NCI-H2227 (cell line): ENCODE measurements at regions not wholly inside any gene's neighbourhood (a gene's known extent, or its start where the extent isn't known, plus 50 kb on each side); places are given as distances from the start of the nearest gene placed in this dataset.

ENCODE experiments used
- DNase-seq: peaks from one replicate; lab custom pipeline; 2025; ENCODE audit not compliant: unreplicated experiment; lab: John Stamatoyannopoulos, UW

DNA sequence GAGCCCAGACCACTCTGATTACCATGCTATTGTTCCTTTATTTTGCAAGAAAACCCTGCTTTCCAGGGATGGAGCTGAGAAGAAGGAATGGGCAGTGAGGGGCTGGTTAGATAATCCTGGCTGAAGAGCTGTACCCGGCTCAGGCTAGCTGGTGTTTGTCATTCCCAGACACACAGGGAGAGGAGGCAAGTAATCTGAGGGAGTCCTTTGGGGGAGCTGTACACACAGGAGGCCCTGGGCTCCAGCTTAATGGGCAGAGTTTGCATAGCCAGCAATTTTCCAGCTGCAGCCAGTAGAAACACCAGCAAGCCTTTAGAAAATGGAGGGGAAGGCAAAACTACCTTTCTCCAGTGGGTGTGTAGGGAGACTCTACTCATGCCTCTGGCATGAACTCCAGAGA, 259.3 kb downstream of the SOX11 start:
- no peak for DNase-seq

DNA sequence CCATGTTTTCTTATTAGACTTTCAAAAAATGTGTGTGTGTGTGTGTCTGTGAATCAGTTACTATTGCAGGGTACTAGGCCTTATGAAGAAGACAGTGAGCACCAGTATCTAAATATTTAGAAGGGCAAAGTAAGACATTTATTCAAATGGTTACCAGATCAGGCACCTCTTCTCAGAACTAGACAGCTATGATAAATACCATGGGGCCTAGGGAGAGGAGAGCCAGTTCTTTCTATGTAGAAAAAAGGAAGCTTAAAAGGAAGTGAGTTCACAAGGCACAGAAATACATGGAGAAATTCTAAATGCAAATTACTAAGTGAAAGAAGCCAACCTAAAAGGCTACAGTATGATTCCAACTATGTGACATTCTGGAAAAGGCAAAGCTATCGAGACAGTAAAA, 261.3 kb downstream of the SOX11 start:
- no peak for DNase-seq

DNA sequence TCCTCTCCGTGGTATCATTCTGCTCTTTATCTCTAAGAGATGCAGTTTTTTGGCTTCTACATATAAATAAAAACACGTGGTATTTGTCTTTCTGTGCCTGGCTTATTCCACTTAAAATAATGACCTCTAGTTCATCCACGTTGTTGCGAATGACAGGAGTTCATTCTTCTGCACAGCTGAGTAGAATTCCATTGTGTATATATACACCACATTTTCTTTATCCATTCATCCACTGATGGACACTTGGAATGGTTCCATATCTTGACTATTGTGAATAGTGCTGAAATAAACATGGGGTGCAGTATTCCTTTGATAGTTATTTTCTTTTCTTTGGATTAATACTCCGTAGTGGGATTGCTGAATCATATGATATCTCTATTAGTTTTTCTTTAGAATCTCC, 262.3 kb downstream of the SOX11 start:
- no peak for DNase-seq

DNA sequence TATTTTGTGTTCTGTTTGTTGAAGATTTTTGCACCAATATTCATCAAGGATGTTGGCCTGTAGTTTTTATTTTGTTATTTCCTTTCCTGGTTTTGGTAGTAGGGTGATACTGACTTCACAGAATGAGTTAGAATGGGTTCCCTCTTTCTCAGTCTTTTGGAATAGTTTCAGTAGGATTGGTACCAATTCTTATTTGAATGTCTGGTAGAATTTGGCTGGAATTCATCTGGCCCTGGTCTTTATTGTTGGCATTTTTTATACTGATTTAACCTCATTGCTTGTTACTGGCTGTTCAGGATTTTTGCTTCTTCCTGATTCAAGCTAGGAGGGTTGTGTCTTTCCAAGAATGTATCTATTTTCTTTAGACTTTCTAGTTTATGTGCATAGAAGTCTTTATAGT, 263.7 kb downstream of the SOX11 start:
- DNase-seq: no peak

DNA sequence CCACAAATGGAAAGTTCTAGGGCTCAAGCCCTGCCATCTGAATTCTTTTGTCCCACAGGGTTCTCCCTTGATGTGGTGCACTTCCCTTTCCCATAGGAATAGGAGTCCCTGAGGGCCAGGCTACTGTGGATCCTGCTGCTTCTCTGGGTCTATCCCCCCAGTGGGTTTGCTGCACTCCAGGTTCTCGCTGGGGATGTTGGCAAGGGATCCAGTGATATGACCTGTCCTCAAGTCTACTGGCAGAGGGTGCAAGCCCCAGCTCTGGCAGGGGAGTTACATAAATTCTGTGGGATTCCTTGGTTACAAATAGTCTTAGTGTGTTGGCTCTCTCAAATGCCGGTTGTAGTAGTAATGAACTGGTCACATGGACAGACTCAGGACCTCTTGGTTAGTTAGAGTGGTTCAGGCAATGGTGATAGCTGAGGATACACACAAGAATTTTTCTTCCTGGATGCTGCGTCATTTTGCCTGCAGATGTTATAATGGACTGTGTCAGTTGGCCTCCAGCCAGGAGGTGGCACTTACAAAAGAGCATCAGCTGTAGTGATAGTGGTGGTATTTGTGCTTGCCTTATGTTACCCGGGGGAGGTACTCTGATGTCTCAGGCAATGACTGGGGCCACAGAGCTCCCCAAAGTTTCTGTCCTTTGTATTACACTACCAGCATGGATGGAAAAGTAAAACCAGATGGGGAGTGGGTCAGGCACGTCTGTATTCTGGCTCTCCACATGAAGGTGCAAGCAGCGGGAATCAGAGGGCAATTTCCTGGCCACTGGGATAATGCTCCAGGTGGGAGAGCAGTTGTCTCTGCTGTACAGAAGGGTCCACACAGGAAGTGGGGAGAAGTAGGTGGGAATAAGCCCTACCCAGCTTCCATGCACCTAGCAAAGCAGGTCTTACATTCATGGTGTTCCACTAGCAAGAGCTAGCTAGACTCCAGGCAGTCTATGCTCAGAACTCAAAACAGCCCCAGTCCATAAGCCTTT, 267.9 kb downstream of the SOX11 start:
- DNase-seq: no peak

DNA sequence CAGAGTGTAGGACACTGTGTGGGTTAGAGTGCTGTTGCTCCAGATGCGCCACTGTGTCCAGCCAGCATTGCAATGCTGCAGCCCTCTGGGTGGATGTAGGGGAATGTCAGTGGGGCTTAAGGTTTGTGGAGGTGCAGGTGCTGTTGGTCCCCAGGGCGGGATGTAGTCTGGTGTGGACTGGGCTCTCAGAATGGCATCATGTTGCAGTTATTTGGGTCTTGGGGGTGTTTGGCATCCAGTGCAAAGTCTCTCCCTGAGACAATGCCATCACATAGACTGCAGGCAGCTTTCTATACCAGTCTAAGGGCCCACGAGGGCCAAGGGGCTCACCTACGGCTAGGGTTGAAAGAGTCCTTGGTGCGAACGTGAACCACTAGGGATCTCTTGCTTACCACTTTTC, 275.3 kb downstream of the SOX11 start:
- DNase-seq: no peak

DNA sequence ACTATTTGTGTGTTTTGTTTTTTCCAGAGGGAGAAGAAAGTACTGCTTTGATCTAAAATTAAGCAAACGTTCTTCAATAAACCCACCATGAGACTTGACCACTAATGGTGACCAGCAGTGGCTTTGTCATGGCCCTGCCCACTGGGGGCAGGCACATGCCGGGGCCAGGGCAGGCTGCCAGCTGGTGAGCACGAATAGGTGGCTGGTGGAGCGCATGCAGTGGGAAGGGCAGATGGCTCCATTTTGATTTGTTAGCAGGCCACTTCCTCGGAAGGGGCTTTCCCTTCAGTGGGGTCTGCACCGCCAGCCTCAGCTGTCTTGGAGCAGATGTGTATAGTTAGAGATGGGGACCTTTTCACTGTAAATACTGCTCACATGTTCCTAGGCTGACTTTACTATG, 277.1 kb downstream of the SOX11 start:
- DNase-seq: no peak

DNA sequence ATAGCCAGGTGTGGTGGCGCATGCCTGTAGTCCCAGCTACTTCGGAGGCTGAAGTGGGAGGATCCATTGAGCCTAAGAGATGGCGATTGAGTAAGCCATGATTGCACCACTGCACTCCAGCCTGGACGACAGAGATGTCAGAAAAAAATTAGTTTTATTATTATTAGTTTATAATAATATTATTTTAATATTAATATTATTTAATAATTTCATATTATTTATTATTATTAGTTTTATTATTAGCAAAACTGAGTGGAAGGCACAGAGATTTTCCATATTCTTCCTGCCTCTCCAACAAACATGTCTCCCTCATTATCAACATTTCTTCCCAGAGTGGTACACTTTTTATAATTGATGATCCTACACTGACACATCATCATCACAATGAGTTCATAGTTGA, 278.2 kb downstream of the SOX11 start:
- no peak for DNase-seq

DNA sequence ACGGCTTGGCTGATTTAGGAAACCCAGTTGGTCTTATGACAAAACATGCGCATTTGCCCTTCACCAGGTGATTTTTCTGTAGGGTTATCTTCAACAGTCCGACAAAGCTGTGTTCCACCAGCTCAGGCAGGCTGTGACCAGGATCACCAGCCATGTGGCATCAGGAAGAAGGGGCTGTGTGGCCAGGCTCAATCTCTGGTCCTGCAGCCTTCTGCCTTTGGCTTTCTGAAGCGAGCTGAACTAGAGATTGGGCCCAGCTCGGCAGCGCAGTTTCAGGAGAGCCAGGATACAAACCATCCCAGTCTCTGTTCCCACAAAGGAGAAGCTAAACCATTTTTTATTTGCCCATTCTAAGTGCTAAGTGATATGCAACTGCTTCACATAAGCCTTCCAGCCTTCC, 282.3 kb downstream of the SOX11 start:
- DNase-seq: no peak

DNA sequence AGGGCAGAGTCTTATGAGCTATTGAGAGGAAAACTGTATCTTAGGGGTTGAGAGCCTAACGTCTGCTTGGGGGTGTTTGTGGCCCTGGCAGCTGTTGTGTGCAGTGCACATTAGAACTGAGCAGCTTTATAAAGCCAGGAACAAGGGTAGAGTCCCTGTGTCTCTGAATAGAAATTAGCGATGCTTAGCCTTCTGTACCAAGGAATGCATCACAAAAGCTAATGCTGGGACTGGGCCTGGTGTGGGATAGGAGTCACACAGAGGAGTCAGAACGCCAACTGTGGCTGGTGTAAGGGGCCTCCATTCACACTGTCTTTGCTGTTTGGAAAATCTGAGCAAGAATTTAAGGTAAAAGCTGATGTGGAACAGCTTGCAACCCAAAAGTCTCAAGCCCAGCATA, 283.2 kb downstream of the SOX11 start:
- no peak for DNase-seq

DNA sequence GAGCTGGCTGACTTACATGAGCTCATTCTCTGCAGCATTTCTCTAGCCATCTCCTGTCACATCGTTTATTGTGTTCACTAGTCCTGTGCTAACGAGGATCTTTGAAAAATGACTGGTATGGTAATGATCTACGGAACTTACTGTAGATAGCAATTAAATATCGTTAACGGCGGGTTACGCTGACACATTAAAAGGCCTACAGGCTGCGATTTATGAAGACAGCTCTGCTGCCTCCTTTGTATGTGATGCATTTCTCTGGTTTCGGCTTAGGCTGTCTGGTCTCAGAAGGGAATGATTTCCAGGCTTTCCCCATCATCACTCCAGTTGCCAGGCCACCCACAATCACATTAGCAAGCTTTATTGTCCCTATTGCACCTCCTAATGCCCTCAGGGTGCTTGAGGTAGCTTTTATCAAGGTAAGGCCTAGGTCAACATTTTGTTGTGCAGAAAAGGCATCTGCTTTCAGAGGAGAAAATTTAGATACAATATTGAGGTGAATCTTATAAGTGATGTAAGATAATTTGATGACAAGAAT, 284.4 kb downstream of the SOX11 start:
- DNase-seq: no peak

DNA sequence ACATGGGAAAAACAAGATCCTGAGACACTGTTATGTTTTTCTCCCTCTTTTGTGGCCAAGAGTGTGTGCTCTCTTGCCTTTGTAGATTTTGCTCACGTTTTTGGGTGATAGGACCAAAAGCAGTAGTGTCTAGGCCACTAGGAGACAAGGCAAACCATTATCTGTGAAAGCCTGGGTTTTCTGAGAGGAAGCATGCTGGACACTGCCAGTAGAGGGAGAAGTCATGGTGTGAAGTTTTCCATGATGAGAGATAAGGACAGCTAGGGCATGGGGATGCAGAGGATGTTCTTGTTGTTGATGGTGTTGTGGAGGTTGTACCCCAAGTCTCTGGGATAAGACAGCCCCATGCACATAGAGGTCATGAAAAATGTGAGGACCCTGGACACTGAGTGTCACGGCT, 285.3 kb downstream of the SOX11 start:
- no peak for DNase-seq

DNA sequence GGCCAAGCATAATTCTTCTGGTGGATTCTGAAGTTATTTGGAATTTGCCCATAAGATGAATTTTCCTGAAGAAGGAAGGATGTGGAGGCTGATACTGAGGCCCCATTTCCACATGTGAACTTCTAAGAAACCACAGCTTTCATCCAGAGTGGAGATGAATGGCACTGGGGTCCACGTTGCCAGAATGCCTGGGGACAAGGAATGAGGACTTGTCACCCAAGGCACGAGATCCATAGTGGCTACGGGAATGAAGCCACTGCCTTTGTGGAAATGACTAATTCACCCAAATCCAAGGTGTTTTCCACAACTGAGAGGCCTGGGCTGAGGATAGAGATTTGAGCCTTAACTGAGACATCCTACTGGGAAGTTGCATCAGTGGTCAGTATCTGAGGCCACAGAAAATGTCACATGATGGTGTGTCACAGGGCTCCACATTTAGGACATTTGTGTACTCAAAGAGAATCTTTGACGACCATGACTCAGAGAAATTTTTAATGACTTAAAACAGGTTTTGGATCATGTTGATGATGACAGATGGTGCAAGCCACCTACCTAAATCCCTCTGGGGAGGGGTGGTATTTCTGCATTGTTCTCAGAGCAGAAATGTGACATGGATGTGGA, 286.1 kb downstream of the SOX11 start:
- DNase-seq: no peak

DNA sequence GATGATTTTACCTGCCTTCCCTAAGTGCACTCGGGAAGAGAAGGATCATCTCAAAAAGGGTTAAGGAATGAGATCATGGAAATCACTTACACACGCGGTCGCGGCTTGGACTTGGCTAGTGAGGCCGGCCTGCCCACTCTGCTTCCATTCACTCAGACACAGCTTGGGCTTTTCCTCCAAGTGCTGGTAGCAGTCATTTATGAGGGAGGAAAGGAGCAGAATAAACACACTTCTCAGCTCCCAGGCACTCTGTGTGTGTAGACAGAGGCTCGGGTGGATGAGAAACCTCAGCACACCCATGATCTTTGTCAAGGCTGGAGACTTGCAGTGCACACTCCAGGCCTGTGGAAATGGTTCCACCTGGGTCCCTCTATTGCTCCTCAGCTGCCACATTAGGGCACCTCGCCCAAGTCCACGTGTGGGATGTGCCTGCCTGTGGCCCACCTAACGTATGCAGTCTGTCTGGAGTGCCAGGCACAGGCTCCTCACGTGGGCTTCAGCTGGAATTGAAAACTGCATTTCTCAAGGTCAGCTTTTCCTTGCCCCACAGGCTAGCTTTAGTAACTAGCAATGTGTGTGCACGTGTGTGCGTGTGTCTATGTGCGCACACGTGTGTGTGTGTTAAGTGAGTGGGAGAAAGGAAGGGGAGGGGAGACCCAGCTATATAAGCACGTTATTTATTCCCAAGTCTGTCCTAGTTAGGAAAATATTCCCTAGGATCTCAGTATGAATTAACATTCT, 288.4 kb downstream of the SOX11 start:
- peak; percentile 55 for DNase-seq

DNA sequence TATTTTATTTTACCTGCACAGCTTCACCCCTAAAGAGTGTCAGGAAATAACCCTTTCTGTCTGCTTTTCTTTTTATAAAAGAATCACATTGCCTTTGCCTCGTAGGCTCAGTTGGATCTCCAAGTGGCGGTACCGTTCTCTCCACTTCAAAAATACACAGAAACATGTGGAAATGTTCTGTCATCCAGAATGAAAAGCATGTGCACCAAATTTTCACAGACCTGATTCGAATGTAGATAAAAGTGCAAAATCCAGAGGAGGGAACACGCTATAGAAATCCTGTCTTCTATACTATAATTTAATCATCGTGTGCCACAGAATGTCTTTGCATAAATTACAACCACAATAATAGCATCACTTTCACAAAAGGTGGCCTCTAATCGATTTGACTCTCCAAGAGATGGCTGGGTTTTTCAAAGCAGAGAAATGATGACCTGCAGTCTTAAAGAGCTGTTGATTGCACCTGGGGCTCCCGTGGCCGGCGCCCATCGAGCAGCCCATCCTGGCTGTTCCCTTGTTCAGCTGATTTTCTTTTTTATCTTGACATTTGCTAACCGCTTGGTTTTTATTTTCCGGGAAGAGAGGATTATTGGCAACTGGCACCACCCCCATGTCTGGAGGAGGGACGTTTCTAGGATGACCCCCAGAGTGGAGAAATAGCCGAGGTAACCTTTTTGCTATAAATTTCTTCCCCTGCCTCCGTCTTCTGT, 290.2 kb downstream of the SOX11 start:
- DNase-seq: peak; percentile 68

DNA sequence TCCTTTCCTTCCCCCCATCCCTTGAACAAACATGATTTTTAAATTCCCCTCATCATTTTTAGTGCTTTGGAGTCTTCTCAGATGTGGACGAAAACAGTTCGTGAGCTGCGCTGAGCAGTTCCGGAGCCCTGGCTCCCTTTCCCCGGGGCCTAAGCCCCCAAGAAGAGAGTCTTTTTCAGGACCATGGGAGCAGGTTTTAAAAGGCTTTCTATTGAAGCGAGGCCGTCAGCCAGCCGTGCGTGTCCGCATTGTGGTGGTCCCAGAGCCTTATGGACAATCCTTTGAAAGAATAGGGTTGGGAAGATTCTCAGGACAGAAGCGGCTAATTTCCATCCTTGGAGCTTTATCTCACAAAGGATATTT, 290.7 kb downstream of the SOX11 start:
- DNase-seq: peak; percentile 58

DNA sequence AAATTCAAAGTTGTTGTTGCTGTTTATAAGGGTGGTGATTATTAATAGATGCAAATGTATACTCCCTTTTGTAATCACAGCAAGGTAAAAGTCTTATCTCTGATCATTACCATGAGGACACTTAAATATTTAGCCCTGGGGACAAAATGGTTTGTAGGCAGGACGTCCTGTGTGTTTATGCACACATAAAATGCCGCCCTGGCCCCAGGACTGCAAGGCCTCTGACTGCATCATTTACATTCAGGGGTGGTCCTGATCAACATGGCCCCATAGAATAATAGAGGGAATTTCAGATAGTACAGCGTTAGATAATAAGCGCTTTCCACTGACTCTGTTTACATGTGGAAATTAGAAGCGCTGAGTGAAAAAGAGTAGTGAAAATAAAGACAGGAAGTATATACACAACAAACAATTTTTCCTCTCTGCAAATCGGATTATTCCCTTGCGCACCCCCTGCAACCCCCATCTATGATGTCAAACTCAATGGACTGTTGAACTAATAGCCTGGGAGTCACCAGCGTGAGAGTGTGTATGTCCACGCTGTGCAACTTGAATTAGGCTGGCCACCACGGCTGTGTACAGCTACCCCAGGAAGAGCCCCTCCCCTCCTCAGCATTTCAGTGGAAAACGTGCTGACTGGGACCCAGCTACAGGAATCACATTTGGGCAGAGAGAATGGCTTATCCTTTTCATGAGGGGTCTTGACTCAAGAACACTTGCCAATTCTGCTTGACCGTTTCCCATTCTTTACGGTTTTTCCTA, 291.5 kb downstream of the SOX11 start:
- DNase-seq: no peak

DNA sequence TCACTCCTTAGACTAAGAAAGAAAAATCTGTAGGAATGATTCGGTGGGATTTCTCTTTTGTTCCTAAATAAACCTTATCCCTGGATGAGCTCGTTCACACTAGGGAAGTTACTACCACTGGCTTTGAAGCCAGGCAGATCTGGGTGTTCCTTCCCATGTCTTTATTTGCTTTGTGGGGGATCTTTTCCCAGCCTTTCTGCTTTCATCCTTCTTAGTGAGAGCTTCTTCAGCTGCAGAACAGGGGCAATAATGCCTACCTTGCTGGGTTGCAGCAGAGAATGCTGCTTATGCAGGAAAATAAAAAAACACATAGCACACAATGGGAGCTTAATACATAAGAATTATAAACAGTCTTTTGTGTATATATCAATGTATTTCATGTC, 292.1 kb downstream of the SOX11 start:
- DNase-seq: no peak

DNA sequence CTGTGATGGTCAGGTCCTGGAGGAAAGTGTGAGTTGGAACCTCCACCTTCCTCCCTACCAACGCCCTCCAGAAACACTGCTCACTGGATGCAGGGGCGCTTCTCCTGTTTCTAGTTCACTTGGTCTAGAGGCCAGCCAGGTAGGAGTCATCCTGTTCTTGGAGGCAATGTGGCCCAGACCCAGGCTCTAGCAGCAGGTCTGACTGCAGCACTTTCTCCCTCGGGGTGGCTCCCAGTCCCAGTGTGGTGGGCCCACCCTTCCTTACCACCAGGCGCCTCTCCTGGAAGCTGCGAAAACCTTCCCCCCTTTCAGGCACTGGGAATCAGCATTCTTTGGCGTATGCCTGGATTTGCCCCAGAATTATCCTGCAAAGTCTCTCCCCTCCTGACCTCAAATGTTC, 292.8 kb downstream of the SOX11 start:
- no peak for DNase-seq
